Stimulated activated naive CD4-positive, alpha-beta T cell (primary cell): ENCODE measurements at regions not wholly inside any gene's neighbourhood (a gene's known extent, or its start where the extent isn't known, plus 50 kb on each side); places are given as distances from the start of the nearest gene placed in this dataset.
"Not testable (repeated sequence)": the region's sequence is repeated elsewhere in the genome, so short reads cannot be mapped to it uniquely, and the experiment has no call there.

ENCODE experiments used
- DNase-seq, 6 experiments: peaks; one replicate each; lab custom pipeline; 2025; lab: John Stamatoyannopoulos, UW

DNA sequence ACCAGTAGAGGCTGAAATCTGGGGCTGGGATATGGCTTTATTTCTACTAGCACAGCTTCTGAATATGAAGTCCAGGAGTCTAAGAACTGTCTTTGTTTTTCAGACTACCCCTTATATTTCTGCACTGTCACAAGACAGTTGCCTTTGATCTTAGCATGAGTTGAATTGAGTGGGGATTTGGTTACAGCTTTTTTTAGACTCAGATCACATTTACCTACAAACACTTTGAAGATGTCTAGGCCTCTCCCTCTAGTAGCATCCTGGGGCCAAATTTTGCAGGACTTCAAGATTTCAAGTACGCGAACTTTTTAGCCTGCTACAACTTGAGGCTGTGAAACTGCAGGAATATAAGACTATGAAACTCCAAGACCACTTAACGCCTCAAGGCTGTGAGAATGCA is 240.2 kb downstream of the NEBL start:
- DNase-seq, result no peak

DNA sequence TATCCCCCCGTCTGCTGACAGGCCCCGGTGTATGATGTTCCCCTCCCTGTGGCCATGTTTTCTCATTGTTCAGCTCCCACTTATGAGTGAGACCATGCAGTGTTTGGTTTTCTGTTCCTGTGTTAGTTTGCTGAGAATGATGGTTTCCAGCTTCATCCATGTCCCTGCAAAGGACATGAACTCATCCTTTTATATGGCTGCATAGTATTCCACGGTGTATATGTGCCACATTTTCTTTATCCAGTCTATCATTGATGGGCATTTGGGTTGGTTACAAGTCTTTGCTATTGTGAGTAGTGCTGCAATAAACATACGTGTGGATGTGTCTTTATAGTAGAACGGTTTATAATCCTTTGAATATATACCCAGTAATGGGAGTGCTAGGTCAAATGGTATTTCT is 244.7 kb downstream of the NEBL start:
- not testable (repeated sequence) for DNase-seq

DNA sequence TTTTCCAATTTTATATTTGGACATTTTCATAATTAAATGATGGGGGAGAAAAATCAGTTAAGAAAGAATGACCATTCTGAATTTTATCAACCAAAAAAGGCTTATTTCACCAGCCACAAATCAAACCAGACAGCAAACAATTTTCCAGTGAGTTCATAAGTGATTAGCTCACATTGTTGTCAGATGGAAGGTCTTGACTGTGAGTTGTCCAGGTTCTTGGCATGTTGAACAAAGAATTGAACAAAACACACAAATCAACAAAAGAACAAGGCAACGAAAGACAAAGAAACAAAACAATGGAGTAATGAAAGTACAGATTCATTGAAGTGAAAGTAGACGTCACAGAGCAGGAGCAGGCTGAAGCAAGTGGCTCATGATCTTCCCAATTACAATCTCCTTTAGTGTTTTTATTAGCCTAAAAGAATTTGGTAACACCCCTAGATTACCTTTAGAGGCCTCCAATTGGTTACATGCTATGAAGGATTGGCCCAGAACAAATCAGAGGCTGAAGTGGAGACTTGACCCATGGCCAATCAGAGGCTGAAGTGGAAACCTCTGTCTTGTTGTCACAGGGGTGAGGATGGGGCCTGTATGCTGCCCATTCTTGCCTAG is 248.7 kb downstream of the NEBL start:
- no peak for DNase-seq

GRCh38 chr10:20647756-20648155 is 249.4 kb downstream of the NEBL start:
- DNase-seq, result no peak

DNA sequence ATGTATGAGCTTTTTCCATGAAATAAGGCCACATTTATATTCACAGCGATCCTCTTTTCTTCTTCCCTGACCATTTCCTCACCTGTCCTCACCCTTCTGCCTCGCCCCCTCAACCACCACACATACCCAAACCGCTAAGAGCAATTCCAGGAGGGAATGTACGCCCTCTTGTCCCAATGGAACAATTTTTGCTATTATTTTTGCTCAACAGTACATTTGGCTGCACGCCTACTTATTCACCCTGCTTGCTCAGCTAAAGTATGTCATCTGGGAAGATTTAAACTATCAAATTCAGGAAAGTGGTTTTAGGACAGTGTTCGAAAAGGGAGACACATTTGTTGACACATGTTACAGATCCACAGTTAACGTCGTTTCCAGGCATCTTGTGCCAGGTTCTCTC is 252.7 kb downstream of the NEBL start:
- DNase-seq, result no peak

DNA sequence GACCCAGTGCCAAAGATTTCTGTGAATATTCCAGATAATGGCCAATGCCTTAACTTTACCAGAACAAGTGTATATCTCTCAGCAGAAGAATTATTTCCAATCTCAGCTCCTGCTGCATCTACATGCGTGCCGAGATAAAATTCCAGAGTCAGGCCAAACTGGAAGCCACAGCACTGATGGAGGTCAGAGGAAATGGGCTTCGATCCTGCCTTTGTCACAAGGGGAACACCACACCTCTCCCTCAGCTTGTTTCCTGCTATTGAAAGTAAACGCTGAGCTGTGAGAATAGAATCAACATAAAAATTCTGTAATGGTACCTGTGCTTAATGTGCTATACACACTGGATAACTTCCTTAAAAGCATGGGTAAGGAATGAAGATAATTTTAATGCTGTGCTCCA is 255.5 kb downstream of the NEBL start:
- DNase-seq, result no peak

GRCh38 chr10:20635570-20635969 is 261.5 kb downstream of the NEBL start:
- DNase-seq, result no peak

- no peak for DNase-seq
Observed at GRCh38 chr10:20634839-20635238, 262.3 kb downstream of the NEBL start.

DNA sequence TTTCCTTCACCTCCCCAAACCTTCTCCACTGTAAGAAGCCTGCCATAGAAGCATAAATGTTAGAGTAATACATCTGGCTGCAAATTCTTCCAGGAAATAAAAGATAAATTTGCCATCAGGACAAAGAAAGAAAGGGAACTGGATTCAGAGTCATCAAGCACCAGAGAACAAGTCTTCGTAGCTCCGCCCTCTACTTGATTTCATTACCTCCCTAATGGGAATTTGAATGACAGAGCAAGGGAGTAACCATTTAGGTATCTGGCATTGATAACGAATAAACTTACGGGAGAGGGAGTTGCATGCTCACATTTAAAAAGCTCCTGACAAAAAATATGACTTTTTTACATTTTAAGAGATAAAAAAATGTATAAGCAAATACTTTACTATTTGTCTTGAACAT is 263.4 kb downstream of the NEBL start:
- DNase-seq, result no peak

GRCh38 chr10:20632696-20633095 is 264.4 kb downstream of the NEBL start:
- no peak for DNase-seq

DNA sequence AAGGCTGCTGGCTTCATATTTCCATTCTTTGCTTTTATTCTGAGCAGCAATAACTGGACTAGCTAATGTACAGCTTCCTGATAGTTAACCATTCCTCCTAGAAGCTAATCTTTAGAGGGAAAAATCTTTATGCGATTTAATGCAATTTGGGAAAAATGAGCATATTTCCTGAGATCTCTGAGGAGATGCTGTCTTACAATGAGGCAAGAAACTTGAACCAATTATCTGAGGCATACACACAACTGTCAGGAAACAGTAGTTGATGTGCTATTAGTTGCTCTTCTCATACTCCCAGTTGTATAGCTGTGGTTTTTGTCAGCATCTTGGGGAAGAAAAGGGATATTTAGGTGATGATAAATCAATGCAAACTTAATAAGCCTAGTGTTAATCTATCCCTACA is 265.9 kb downstream of the NEBL start:
- DNase-seq, result no peak

DNA sequence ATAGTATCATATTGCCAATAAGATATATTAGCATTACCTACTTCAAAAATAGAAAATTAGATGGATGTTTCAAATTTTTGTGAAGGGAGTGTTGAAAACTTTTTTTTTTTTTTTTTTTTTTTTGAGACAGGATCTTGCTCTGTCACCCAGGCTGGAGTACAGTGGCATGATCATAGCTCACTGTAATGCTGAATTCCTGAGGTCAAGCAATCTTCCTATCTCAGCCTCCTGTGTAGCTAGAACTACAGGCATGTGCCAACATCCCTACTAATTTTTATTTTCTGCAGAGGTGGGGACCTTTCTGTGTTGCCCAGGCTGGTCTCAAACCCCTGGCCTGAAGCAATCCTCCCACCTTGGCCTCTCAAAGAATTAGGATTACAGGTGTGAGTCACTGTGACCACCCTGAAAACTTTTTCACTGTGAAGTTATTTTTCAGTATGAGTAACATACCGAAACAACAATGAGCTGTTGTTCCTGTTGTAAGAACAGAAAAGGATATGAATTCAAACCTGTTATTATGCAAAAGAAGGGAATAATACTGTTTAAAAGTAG is 266.9 kb downstream of the NEBL start:
- no peak for DNase-seq

GRCh38 chr10:20627946-20628507 is 269.1 kb downstream of the NEBL start:
- DNase-seq, result no peak

GRCh38 chr10:20627087-20627486 is 270.0 kb downstream of the NEBL start:
- DNase-seq, result no peak

GRCh38 chr10:20625868-20626267 is 271.2 kb downstream of the NEBL start:
- DNase-seq, result no peak

DNA sequence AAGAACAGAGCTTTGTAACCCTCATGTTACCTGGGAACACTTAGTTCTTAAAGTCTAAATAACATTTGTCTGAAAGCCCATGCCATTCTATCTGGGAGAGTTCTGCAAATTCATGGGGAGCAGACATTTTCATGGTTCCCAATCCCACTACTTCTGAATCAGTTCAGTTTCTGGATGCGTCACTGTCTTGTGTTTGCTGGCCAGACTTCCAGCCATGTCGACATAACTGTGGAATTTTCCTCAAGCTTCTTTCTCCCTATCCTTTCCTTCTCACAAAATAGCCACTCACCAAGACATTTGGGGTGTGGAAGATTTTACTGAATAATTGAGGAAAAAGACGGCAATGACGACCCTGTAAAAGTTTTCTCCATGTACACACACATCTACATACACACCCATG is 272.5 kb downstream of the NEBL start:
- no peak for DNase-seq

- no peak for DNase-seq
Observed at GRCh38 chr10:20623546-20623945, 273.6 kb downstream of the NEBL start.

DNA sequence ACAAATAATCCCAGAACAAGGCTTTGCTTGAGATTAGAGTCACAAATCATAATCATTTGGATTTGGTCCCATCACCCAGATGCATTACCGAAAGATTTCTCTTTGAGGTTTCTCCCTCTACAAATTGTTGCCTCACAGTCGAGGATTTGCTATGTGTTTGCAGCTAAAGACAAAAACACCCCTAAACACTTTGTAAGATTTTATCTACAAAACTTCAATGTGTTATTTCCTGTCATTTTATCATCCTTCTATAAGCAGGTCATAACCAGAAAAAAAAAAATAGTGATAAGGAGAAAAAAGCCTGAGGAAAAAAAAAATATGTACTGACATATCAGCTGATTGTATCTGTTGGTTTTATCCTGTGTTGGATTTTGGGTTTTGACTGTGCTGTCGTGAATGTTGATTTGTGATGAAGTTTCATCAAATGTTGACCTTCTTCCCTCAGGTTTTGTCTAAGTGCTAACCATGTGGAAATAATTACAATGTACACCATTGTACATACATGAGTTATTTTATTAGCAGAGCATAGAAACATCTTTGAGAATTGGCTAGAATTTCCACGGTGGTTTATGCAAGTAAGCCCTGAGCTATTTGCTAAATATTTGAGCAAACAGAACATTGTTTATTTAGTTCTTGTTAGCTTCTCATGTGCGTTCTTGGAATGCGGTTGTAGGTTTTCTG is 274.4 kb downstream of the NEBL start:
- DNase-seq, result no peak

DNA sequence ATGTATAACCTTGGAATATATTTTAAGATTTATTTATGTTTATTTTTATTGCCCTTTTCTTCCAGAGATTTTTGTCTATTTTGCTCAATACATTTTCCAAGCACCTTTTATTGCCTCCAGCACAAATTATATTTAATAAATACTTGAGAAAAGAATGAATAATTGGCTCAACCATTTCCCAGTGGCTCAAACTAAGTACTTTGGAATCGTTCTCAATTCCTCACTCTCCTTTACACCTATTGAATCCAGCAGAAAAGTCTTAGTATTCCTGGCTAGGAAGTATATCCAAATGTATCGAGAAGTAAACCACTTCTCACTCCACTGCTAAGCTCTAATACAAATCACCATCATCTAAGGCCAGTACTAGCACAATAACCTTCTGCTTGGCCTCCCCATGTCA is 276.1 kb downstream of the NEBL start:
- DNase-seq, result no peak

DNA sequence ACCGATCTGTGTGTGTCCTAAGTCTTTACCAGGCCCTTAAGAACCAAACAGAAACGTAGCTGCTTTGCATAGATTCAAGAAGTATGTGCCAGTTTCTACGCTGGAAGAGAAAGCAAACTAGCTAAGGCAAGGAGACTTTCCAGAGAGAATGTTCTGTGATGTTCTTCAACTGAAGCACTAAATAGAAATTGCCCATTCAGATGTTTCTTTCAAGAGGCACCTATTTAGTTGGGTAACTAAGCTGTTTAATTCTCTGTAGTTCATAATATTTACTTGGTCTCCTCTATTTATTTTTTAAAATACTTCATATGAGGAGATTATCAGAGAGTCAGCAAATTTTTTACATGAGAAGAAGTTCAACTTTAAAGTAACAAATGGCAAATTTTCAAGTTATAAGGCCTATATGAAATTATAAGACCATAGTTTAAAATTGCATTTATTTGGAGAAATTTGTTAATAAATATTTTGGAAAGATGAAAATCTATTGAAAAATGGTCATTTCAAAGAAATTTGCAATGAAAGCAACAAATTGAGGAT is 279.0 kb downstream of the NEBL start:
- DNase-seq, result no peak

GRCh38 chr10:20616918-20617810 is 279.9 kb downstream of the NEBL start:
- DNase-seq, result peak in 1 of 6 experiments; percentile 10

GRCh38 chr10:20616056-20616671 is 280.9 kb downstream of the NEBL start:
- no peak for DNase-seq
